GM23338 (cell line): ENCODE measurements at regions not wholly inside any gene's neighbourhood (a gene's known extent, or its start where the extent isn't known, plus 50 kb on each side); places are given as distances from the start of the nearest gene placed in this dataset.

ENCODE experiments used
- ATAC-seq: fragments of 200-7000 bp; cut with Tn5 transposase; 3 replicates; pipeline ENCODE4 v1.9.1; 2020
- DNase-seq: peaks from one replicate; pipeline ENCODE4 v3.0.0-alpha.2; 2015; ENCODE audit warnings: low spot score
- H2AFZ ChIP-seq: fragments of 200-600 bp; sonication (generic); 2 replicates; pipeline ENCODE4 v1.8.0; 2016; ENCODE audit warnings: antibody characterized with exemption, mild to moderate bottlenecking, moderate library complexity
- H3F3A ChIP-seq: fragments of 200-600 bp; sonication (generic); replicated peaks from 2 replicates; pipeline ENCODE4 v1.8.0; 2017; ENCODE audit warnings: antibody characterized with exemption, mixed run types, low read depth
- H3K27ac ChIP-seq: fragments of 200-600 bp; sonication (generic); 2 replicates; pipeline ENCODE4 v1.6.1; 2016; ENCODE audit warnings: low read depth
- H3K27me3 ChIP-seq: fragments of 200-600 bp; sonication (generic); 2 replicates; pipeline ENCODE4 v1.8.0; 2016; ENCODE audit warnings: mild to moderate bottlenecking, mixed run types, moderate library complexity; ENCODE audit not compliant: insufficient read depth
- H3K36me3 ChIP-seq: fragments of 200-600 bp; sonication (generic); 2 replicates; pipeline ENCODE4 v1.8.0; 2016; ENCODE audit warnings: mild to moderate bottlenecking; ENCODE audit not compliant: insufficient read depth
- H3K4me1 ChIP-seq: fragments of 200-600 bp; sonication (generic); 2 replicates; pipeline ENCODE4 v1.8.0; 2016; ENCODE audit warnings: mild to moderate bottlenecking, moderate library complexity; ENCODE audit not compliant: insufficient read depth
- H3K4me2 ChIP-seq: fragments of 200-600 bp; sonication (generic); 2 replicates; pipeline ENCODE4 v1.7.1; 2017; ENCODE audit warnings: mixed run types
- H3K4me3 ChIP-seq: fragments of 200-600 bp; sonication (generic); 2 replicates; pipeline ENCODE4 v1.6.1; 2016; ENCODE audit warnings: mixed run types
- H3K79me2 ChIP-seq: fragments of 200-600 bp; sonication (generic); replicated peaks from 2 replicates; pipeline ENCODE4 v1.8.0; 2017; ENCODE audit warnings: mild to moderate bottlenecking; ENCODE audit not compliant: insufficient read depth
- H3K9me2 ChIP-seq: fragments of 200-600 bp; sonication (generic); 2 replicates; pipeline ENCODE4 v1.8.0; 2017; ENCODE audit not compliant: insufficient read depth
- H4K20me1 ChIP-seq: fragments of 200-600 bp; sonication (generic); replicated peaks from 2 replicates; pipeline ENCODE4 v1.8.0; 2017; ENCODE audit warnings: mild to moderate bottlenecking; ENCODE audit not compliant: insufficient read depth
- H3K27ac Mint-ChIP-seq: 2 replicates; pipeline ENCODE4 v1.8.0; 2020; ENCODE audit warnings: inconsistent platforms, mild to moderate bottlenecking, moderate library complexity, mixed read lengths
- H3K27me3 Mint-ChIP-seq: 3 replicates; pipeline ENCODE4 v1.8.0; 2022; ENCODE audit warnings: low read depth, mild to moderate bottlenecking, moderate library complexity, mixed read lengths, inconsistent platforms; ENCODE audit not compliant: insufficient read depth, poor library complexity
- H3K36me3 Mint-ChIP-seq: 3 replicates; pipeline ENCODE4 v1.8.0; 2021; ENCODE audit warnings: low read depth, mild to moderate bottlenecking, inconsistent platforms, moderate library complexity, mixed read lengths
- H3K4me1 Mint-ChIP-seq: 3 replicates; pipeline ENCODE4 v1.8.0; 2020; ENCODE audit warnings: mild to moderate bottlenecking, inconsistent platforms, mixed read lengths
- H3K4me3 Mint-ChIP-seq: 3 replicates; pipeline ENCODE4 v1.8.0; 2021; ENCODE audit warnings: moderate library complexity, mild to moderate bottlenecking, inconsistent platforms, mixed read lengths
- H3K9me3 Mint-ChIP-seq: 3 replicates; pipeline ENCODE4 v1.8.0; 2020; ENCODE audit warnings: moderate library complexity, mild to moderate bottlenecking, inconsistent platforms, mixed read lengths
- CREB1 ChIP-seq: fragments of 250-450 bp; sonication (Bioruptor Pico); IDR thresholded peaks from 2 replicates; pipeline ENCODE4 v1.5.0; 2020; ENCODE audit warnings: low read depth, mild to moderate bottlenecking, moderate library complexity
- EZH2 ChIP-seq: fragments of 200-600 bp; sonication (generic); IDR thresholded peaks from one replicate; pipeline ENCODE4 v1.8.0; 2017; ENCODE audit warnings: antibody characterized with exemption, mild to moderate bottlenecking, low read depth; ENCODE audit not compliant: unreplicated experiment
- EZH2phosphoT487 ChIP-seq: fragments of 200-600 bp; sonication (generic); IDR thresholded peaks from one replicate; pipeline ENCODE4 v1.8.1; 2018; ENCODE audit warnings: antibody characterized with exemption; ENCODE audit not compliant: unreplicated experiment
- JUNB ChIP-seq: IDR thresholded peaks from one replicate; pipeline ENCODE4 v1.6.1; 2016; ENCODE audit warnings: antibody characterized with exemption; ENCODE audit not compliant: unreplicated experiment
- NANOG ChIP-seq: IDR thresholded peaks from 2 replicates; pipeline ENCODE4 v1.6.1; 2016; ENCODE audit warnings: antibody characterized with exemption, borderline replicate concordance
- POLR2AphosphoS5 ChIP-seq: IDR thresholded peaks from 2 replicates; pipeline ENCODE4 v1.6.1; 2016; ENCODE audit warnings: antibody characterized with exemption, low read depth
- REST ChIP-seq: IDR thresholded peaks from one replicate; pipeline ENCODE4 v1.6.1; 2018; ENCODE audit warnings: antibody characterized with exemption; ENCODE audit not compliant: unreplicated experiment
- STAT1 ChIP-seq: IDR thresholded peaks from one replicate; pipeline ENCODE4 v1.6.1; 2016; ENCODE audit warnings: antibody characterized with exemption; ENCODE audit not compliant: unreplicated experiment
- ZNF462 ChIP-seq: fragments of 250-450 bp; sonication (Bioruptor Pico); IDR thresholded peaks from 2 replicates; pipeline ENCODE4 v1.5.0; 2020; ENCODE audit warnings: mild to moderate bottlenecking, moderate library complexity
- TF ChIP-seq, protein P1 (sequence below): IDR thresholded peaks from 2 replicates; pipeline ENCODE4 v1.6.1; 2016; ENCODE audit warnings: antibody characterized with exemption
- TF ChIP-seq, protein P2 (sequence below), 2 experiments: fragments of 200-600 bp in 1 of 2; sonication (generic) in 1 of 2; conservative IDR thresholded peaks; 2 replicates each; pipeline versions ENCODE4 v1.5.1 to v1.6.1; 2016 to 2017; ENCODE audit warnings: antibody characterized with exemption in 2 of 2, low read depth in 2 of 2, mild to moderate bottlenecking in 2 of 2, moderate library complexity in 1 of 2

DNA sequence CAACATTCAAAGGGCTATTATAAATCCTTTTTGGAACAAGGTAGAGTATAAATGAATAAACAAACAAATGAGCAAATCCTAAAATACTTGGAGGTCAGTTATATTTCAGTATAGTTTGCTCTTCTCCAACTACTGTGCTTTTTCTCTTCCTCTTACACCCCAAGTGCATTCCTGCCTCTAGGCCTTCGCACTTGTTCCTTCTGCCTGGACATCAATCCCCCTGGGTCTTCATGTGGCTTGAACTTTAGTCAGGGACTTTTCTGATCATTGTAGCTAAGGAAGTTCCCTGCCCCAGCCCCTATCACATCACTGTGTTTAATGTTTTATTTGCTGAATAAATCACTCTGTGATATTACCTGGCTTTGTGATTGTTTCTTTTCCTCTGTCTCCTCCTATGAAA, 418.2 kb upstream of the HNRNPA3 start:
- Histone ChIP-seq H3K27me3 (no peaks in the 10 kb centered on the region), H3K4me3 (no peak overlapping the region), H3K4me2 (no peak overlapping the region), H3K4me1 (0 out of 2 replicates have a peak, but pooled peaks cover 3% of the 10 kb centered on the region), H3K27ac (no peak overlapping the region), H3K9me2 (peaks cover 10% of the 10 kb centered on the region; the same call in 1 of the 2 replicates), H4K20me1 (no peaks in the 10 kb centered on the region; the same call in 1 of the 2 replicates), H3K79me2 (no peaks in the 10 kb centered on the region), H2AFZ (0 out of 2 replicates have a peak overlapping the region, but pooled peaks have one; percentile 9), H3K36me3 (peaks cover 6% of the 10 kb centered on the region; the same call in 1 of the 2 replicates), H3F3A (no peaks in the 10 kb centered on the region)
- ATAC-seq = no peak
- no peak for DNase-seq
- Mint-ChIP-seq H3K27me3 (peaks cover 3% of the 10 kb centered on the region), H3K36me3 (peaks cover 15% of the 10 kb centered on the region; the same call in 2 of the 3 replicates), H3K9me3 (peaks cover 24% of the 10 kb centered on the region), H3K27ac (no peak overlapping the region), H3K4me1 (peaks cover 6% of the 10 kb centered on the region; the same call in 2 of the 3 replicates), H3K4me3 (no peak overlapping the region)
- no peak for TF ChIP-seq STAT1
- TF ChIP-seq ZNF462 = no peak
- no peak for TF ChIP-seq EZH2
- no peak for TF ChIP-seq POLR2AphosphoS5
- TF ChIP-seq JUNB = no peak
- no peak for TF ChIP-seq EZH2phosphoT487
- TF ChIP-seq CREB1 (CRISPR knock-in tag) = no peak
- TF ChIP-seq, protein P1, sequence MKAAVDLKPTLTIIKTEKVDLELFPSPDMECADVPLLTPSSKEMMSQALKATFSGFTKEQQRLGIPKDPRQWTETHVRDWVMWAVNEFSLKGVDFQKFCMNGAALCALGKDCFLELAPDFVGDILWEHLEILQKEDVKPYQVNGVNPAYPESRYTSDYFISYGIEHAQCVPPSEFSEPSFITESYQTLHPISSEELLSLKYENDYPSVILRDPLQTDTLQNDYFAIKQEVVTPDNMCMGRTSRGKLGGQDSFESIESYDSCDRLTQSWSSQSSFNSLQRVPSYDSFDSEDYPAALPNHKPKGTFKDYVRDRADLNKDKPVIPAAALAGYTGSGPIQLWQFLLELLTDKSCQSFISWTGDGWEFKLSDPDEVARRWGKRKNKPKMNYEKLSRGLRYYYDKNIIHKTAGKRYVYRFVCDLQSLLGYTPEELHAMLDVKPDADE = no peak
- no peak for TF ChIP-seq NANOG
- no peak for TF ChIP-seq REST
- TF ChIP-seq, protein P2, sequence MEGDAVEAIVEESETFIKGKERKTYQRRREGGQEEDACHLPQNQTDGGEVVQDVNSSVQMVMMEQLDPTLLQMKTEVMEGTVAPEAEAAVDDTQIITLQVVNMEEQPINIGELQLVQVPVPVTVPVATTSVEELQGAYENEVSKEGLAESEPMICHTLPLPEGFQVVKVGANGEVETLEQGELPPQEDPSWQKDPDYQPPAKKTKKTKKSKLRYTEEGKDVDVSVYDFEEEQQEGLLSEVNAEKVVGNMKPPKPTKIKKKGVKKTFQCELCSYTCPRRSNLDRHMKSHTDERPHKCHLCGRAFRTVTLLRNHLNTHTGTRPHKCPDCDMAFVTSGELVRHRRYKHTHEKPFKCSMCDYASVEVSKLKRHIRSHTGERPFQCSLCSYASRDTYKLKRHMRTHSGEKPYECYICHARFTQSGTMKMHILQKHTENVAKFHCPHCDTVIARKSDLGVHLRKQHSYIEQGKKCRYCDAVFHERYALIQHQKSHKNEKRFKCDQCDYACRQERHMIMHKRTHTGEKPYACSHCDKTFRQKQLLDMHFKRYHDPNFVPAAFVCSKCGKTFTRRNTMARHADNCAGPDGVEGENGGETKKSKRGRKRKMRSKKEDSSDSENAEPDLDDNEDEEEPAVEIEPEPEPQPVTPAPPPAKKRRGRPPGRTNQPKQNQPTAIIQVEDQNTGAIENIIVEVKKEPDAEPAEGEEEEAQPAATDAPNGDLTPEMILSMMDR (conservative IDR thresholded peaks at IDR 0.05; ENCODE audit: low read depth in 2 of 2) = no peak
